ENCODE measurements at regions not wholly inside any gene's neighbourhood (a gene's known extent, or its start where the extent isn't known, plus 50 kb on each side); places are given as distances from the start of the nearest gene placed in this dataset.
"Not testable (repeated sequence)": the region's sequence is repeated elsewhere in the genome, so short reads cannot be mapped to it uniquely, and the experiment has no call there.

DNA sequence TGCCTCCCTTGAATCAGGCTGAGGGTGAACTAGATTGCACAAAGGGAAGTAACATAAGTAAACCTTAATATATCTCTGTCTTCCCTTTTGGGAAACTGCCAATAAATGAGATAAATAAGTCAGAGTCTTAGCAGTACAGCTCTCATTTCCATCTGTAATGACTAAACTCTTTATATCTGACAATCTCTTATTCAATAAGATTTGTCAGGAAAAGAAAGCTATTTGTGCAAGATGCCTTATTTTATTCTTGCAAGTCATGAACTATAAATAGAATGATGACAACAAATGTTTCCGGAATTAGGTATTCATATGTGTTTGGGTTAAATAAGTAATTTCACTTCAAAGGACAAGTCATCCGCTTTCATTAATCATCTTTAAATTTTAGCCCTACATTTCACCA, 229.2 kb downstream of the PTGER3 start:
- no peaks in the 10 kb centered on the region for H3K4me1 ChIP-seq (ENCODE audit: control insufficient read depth, insufficient read depth, low read length, poor library complexity, severe bottlenecking)
- WGBS, 2 experiments (ENCODE audit: insufficient coverage in 2 of 2), result 80% methylated on average over 1 of the region's 2 CpGs; no CpG with 5 or more reads in 1 of the 2 experiments
- H3K27ac ChIP-seq (ENCODE audit: low read depth, low read length, severe bottlenecking), result no peak overlapping the region
- no peaks in the 10 kb centered on the region for H3K36me3 ChIP-seq (ENCODE audit: control insufficient read depth, insufficient read depth, low read length)
- no peaks in the 10 kb centered on the region for H3K9me3 ChIP-seq (ENCODE audit: control insufficient read depth, low read length)
- H3K4me3 ChIP-seq (ENCODE audit: extremely low read depth, insufficient read depth, low read length, poor library complexity, severe bottlenecking), result no peak overlapping the region

DNA sequence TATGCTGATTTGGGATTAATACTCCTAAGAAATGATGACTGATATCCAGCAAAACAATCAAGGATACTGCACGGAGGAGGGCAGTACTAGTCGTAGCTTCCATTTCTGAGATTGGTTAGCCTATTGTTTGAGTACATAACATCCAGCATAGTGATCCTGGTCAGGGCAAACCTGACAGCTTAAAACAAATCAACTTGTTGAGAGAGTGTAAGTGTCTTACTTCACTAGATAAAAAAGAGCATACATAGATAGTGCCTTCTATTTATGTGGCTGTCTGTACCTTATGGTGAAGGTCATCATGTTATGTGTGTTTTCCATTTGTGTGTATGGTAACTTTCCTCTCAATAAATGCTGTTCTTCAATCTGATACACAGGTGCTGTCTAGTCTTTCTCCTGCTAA, 228.4 kb downstream of the PTGER3 start:
- WGBS, 2 experiments (ENCODE audit: insufficient coverage in 2 of 2), result 100% methylated on average over 1 of the region's 2 CpGs; no CpG with 5 or more reads in 1 of the 2 experiments
- Histone ChIP-seq H3K4me1 (ENCODE audit: control insufficient read depth, insufficient read depth, low read length, poor library complexity, severe bottlenecking) (no peaks in the 10 kb centered on the region), H3K36me3 (ENCODE audit: control insufficient read depth, insufficient read depth, low read length) (no peaks in the 10 kb centered on the region), H3K4me3 (ENCODE audit: extremely low read depth, insufficient read depth, low read length, poor library complexity, severe bottlenecking) (no peak overlapping the region), H3K27ac (ENCODE audit: low read depth, low read length, severe bottlenecking) (no peak overlapping the region), H3K9me3 (ENCODE audit: control insufficient read depth, low read length) (no peaks in the 10 kb centered on the region)

DNA sequence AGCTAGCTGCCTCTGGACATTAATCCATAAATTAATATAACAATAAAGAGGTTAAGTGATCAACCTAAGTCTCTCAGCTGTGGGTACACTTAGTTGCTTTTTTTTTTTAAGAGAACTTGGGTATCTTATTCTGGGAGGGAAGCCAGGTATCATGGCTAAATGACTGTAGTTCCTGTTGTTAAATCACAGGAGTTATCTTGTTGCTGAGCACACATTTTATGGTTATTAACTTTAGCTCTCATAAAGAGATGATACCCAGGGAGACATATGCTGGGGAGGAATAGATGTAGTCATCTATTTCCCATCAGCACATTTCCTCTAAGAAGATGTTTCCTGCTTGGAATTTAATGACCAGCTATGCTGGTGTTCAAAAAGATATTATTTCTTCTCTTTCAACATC, 227.8 kb downstream of the PTGER3 start:
- H3K36me3 ChIP-seq (ENCODE audit: control insufficient read depth, insufficient read depth, low read length), result no peaks in the 10 kb centered on the region
- H3K27ac ChIP-seq (ENCODE audit: low read depth, low read length, severe bottlenecking), result no peak overlapping the region
- no peak overlapping the region for H3K4me3 ChIP-seq (ENCODE audit: extremely low read depth, insufficient read depth, low read length, poor library complexity, severe bottlenecking)
- H3K9me3 ChIP-seq (ENCODE audit: control insufficient read depth, low read length), result no peaks in the 10 kb centered on the region
- no peaks in the 10 kb centered on the region for H3K4me1 ChIP-seq (ENCODE audit: control insufficient read depth, insufficient read depth, low read length, poor library complexity, severe bottlenecking)

DNA sequence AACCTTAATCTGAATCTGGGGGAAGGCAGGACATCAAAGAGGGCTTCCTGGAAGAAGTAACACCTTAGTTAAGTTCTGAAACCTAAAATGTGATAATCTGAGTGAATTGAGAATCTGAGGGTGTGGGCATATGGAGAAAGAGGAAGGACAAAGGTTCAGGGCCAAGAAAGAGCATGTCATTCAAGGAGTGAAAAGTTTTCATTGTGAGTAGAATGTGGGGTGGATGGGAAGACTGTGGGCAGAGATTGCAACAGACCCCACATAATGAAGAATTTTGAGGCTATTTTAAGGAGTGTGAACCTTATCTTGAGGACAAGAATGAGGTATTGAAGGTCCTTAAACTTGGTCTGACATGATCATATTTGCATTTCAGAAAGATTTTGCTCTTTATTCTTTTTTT, 227.2 kb downstream of the PTGER3 start:
- Histone ChIP-seq H3K4me1 (ENCODE audit: control insufficient read depth, insufficient read depth, low read length, poor library complexity, severe bottlenecking) (no peaks in the 10 kb centered on the region), H3K36me3 (ENCODE audit: control insufficient read depth, insufficient read depth, low read length) (no peaks in the 10 kb centered on the region), H3K27ac (ENCODE audit: low read depth, low read length, severe bottlenecking) (no peak overlapping the region), H3K4me3 (ENCODE audit: extremely low read depth, insufficient read depth, low read length, poor library complexity, severe bottlenecking) (no peak overlapping the region), H3K9me3 (ENCODE audit: control insufficient read depth, low read length) (no peaks in the 10 kb centered on the region)

DNA sequence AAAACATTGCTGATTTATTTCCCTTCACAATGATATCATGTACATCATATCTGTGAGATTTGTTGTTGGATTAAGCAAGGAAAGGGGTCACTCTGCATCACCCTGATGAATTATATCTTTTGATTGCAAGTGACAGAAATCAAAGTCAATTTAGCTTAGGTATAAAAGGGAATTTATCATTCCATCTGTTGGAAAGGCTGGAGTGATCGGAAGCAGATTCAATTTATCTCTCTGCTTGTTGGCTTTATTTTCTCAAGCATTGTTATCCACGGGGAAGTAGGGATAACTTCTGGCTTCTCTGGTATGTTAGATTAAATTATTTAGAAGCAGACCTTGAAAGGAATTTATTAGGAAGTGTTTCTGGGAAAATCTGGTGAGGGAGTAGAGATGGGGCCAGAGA, 226.6 kb downstream of the PTGER3 start:
- WGBS, 2 experiments (ENCODE audit: insufficient coverage in 2 of 2), result 50% methylated on average over 2 of the region's 2 CpGs; no CpG with 5 or more reads in 1 of the 2 experiments
- H3K36me3 ChIP-seq (ENCODE audit: control insufficient read depth, insufficient read depth, low read length), result no peaks in the 10 kb centered on the region
- no peaks in the 10 kb centered on the region for H3K9me3 ChIP-seq (ENCODE audit: control insufficient read depth, low read length)
- H3K4me1 ChIP-seq (ENCODE audit: control insufficient read depth, insufficient read depth, low read length, poor library complexity, severe bottlenecking), result no peaks in the 10 kb centered on the region
- H3K27ac ChIP-seq (ENCODE audit: low read depth, low read length, severe bottlenecking), result no peak overlapping the region
- H3K4me3 ChIP-seq (ENCODE audit: extremely low read depth, insufficient read depth, low read length, poor library complexity, severe bottlenecking), result no peak overlapping the region

DNA sequence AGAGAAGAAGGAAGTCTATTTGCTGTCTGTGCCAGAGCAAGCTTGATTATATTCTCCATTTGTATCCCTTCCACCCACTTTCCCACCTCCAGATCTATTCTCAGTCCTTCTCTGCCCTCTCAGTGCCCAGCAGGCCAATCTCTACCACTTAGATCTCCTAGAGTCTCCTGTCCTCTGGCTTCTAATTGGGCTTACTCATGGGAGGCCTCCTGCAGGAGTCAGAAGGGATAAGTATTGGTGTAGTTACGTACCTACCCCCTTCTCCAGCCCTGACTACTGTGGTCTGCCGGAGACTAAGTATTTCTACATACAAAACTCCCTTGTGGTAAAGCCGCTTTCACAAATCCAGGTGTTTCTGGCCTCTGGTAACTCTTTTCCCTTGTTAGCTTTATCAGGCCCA, 221.2 kb downstream of the PTGER3 start:
- Histone ChIP-seq H3K27ac (ENCODE audit: low read depth, low read length, severe bottlenecking) (no peak overlapping the region), H3K4me1 (ENCODE audit: control insufficient read depth, insufficient read depth, low read length, poor library complexity, severe bottlenecking) (no peaks in the 10 kb centered on the region), H3K4me3 (ENCODE audit: extremely low read depth, insufficient read depth, low read length, poor library complexity, severe bottlenecking) (no peak overlapping the region), H3K9me3 (ENCODE audit: control insufficient read depth, low read length) (no peaks in the 10 kb centered on the region), H3K36me3 (ENCODE audit: control insufficient read depth, insufficient read depth, low read length) (no peaks in the 10 kb centered on the region)
- 90 to 100% methylated on average over 2 of the region's 3 CpGs for WGBS, 2 experiments (ENCODE audit: insufficient coverage in 2 of 2)

DNA sequence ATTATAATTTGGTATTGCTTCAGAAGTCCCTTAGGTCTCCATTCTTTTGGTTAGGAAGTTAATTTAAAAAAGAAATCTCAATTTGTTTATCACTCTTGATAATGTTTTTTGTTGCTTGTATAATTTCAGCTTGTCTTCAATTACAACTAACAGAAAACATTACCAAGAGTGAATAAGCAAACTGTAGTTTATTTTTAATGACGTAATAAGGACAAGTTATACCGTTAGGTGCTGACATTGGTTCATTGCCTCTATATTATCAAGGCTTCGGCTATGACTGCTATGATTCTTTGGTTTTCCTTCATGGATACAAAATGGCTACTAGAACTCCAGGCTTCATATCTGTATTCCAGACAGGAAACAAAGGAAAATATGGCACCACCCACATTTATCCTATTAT, 220.6 kb downstream of the PTGER3 start:
- no peak overlapping the region for H3K4me3 ChIP-seq (ENCODE audit: extremely low read depth, insufficient read depth, low read length, poor library complexity, severe bottlenecking)
- 93 to 94% methylated on average over 3 of the region's 3 CpGs for WGBS, 2 experiments (ENCODE audit: insufficient coverage in 2 of 2)
- H3K4me1 ChIP-seq (ENCODE audit: control insufficient read depth, insufficient read depth, low read length, poor library complexity, severe bottlenecking), result no peaks in the 10 kb centered on the region
- H3K9me3 ChIP-seq (ENCODE audit: control insufficient read depth, low read length), result no peaks in the 10 kb centered on the region
- no peak overlapping the region for H3K27ac ChIP-seq (ENCODE audit: low read depth, low read length, severe bottlenecking)
- no peaks in the 10 kb centered on the region for H3K36me3 ChIP-seq (ENCODE audit: control insufficient read depth, insufficient read depth, low read length)

DNA sequence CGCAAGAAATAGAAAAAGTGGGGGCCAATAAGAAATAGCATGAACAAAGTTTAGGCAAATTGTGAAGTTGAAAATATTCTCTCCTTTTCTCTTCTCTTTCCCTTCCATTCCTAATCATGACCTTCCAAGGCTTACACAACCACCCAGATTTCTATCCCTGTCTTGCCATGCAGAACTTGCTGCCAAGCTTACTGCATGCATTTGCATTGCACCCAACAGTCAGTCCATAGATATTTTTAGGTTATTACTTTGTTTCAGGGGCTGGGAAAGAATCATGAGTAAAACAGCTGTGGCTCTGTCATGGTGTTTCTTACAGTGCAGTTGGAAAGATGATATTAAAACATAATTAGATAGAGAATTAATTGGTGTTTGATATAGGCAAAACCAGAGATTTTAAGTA, 219.4 kb downstream of the PTGER3 start:
- no peaks in the 10 kb centered on the region for H3K9me3 ChIP-seq (ENCODE audit: control insufficient read depth, low read length)
- WGBS, 2 experiments (ENCODE audit: insufficient coverage in 2 of 2), result no CpG with 5 or more reads among the region's 1 CpG
- no peak overlapping the region for H3K4me3 ChIP-seq (ENCODE audit: extremely low read depth, insufficient read depth, low read length, poor library complexity, severe bottlenecking)
- H3K36me3 ChIP-seq (ENCODE audit: control insufficient read depth, insufficient read depth, low read length), result no peaks in the 10 kb centered on the region
- no peak overlapping the region for H3K27ac ChIP-seq (ENCODE audit: low read depth, low read length, severe bottlenecking)
- H3K4me1 ChIP-seq (ENCODE audit: control insufficient read depth, insufficient read depth, low read length, poor library complexity, severe bottlenecking), result no peaks in the 10 kb centered on the region

DNA sequence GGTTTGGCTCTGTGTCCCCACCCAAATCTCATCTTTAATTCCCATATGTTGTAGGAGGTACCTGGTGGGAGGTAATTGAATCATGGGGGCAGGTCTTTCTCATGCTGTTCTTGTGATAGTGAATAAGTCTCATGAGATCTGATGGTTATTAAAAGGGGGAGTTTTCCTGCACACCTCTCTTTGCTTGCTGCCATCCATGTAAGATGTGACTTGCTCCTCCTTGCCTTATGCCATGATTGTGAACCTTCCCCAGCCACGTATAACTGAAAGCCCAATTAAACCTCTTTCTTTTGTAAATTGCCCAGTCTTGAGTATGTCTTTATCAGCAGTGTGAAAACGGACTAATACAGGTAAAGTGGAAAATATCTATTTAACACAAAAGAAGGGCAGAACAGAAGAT, 213.3 kb downstream of the PTGER3 start:
- H3K36me3 ChIP-seq (ENCODE audit: control insufficient read depth, insufficient read depth, low read length); H3K9me3 ChIP-seq (ENCODE audit: control insufficient read depth, low read length); H3K4me3 ChIP-seq (ENCODE audit: extremely low read depth, insufficient read depth, low read length, poor library complexity, severe bottlenecking); H3K4me1 ChIP-seq (ENCODE audit: control insufficient read depth, insufficient read depth, low read length, poor library complexity, severe bottlenecking); H3K27ac ChIP-seq (ENCODE audit: low read depth, low read length, severe bottlenecking): not testable (repeated sequence)
- WGBS, 2 experiments (ENCODE audit: insufficient coverage in 2 of 2), result no CpG with 5 or more reads among the region's 2 CpGs

DNA sequence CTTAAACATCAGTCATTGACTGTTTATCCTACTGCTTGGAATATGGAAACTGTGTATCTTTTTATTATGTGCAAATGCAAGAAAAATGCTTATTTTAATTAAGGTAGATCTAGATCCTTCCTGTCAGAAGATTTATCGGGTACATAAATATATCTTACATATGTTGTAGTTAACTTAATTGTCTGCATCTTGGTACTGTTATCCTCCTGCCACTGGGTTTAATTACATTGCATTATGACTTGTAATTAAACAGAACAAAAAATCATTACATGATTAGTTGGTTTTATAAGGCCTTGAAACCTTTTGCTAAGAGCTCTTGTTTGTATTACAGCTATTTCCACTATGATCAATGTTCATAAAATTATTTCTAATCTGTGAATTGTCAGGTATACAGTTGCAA, 211.2 kb downstream of the PTGER3 start:
- Histone ChIP-seq H3K4me1 (ENCODE audit: control insufficient read depth, insufficient read depth, low read length, poor library complexity, severe bottlenecking) (peaks cover 9% of the 10 kb centered on the region), H3K9me3 (ENCODE audit: control insufficient read depth, low read length) (no peaks in the 10 kb centered on the region), H3K27ac (ENCODE audit: low read depth, low read length, severe bottlenecking) (no peak overlapping the region), H3K36me3 (ENCODE audit: control insufficient read depth, insufficient read depth, low read length) (no peaks in the 10 kb centered on the region), H3K4me3 (ENCODE audit: extremely low read depth, insufficient read depth, low read length, poor library complexity, severe bottlenecking) (no peak overlapping the region)
- WGBS, 2 experiments (ENCODE audit: insufficient coverage in 2 of 2), result no CpG with 5 or more reads among the region's 1 CpG

DNA sequence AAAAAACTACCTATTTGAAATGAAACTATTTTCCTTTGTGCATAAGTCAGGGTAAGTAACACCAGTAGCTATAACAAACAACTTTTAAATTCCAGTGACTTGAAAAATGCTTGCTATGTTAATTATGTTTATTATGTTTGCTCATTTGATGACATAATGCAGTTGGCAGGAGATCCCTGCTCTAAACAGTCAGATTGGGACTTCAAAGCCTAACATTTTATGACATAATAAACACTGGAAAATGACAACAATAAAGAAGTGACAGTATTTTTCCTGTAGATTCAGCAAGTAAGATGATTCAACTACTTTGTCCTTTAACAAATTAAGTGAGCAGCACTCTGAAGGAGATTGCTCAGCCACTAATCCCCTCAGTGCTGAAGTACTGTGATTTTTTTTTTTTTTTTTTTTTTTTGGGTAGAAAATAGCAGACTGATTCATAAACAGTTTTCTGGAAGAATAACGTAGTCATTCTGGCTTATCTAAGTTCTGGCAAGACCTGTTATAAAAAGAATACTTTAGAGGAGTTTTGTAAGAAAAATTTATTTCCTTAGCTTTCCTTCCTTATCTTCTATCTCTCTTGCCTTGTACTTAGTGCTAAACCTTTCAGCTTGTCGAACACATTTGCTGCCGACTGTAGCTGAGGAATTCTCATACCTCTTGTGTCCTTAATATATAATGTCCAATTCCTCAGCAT, 207.2 kb downstream of the PTGER3 start:
- no peak overlapping the region for H3K27ac ChIP-seq (ENCODE audit: low read depth, low read length, severe bottlenecking)
- H3K4me3 ChIP-seq (ENCODE audit: extremely low read depth, insufficient read depth, low read length, poor library complexity, severe bottlenecking), result no peak overlapping the region
- H3K4me1 ChIP-seq (ENCODE audit: control insufficient read depth, insufficient read depth, low read length, poor library complexity, severe bottlenecking), result peaks cover 9% of the 10 kb centered on the region
- H3K9me3 ChIP-seq (ENCODE audit: control insufficient read depth, low read length), result no peaks in the 10 kb centered on the region
- H3K36me3 ChIP-seq (ENCODE audit: control insufficient read depth, insufficient read depth, low read length), result no peaks in the 10 kb centered on the region
- WGBS, 2 experiments (ENCODE audit: insufficient coverage in 2 of 2), result 75 to 100% methylated on average over 2 of the region's 3 CpGs
